DND-41 (cell line): ENCODE measurements at regions not wholly inside any gene's neighbourhood (a gene's known extent, or its start where the extent isn't known, plus 50 kb on each side); places are given as distances from the start of the nearest gene placed in this dataset.

Experiments
- CTCF ChIP-seq: IDR thresholded peaks from 2 replicates; pipeline ENCODE4 v1.5.1; 2012; ENCODE audit warnings: borderline replicate concordance, low read length, moderate library complexity, mild to moderate bottlenecking; ENCODE audit not compliant: poor library complexity, severe bottlenecking; ENCODE audit errors: extremely low read depth
- EZH2 ChIP-seq: IDR thresholded peaks from 3 replicates; pipeline ENCODE4 v1.6.1; 2012; ENCODE audit warnings: borderline replicate concordance, low read depth, mild to moderate bottlenecking, moderate library complexity, low read length, inconsistent platforms; ENCODE audit not compliant: severe bottlenecking

GRCh38 chr12:13563743-13564125 is 367.2 kb downstream of the EMP1 start:
- TF ChIP-seq CTCF (no peak), EZH2 (no peak)
